ENCODE measurements at regions not wholly inside any gene's neighbourhood (a gene's known extent, or its start where the extent isn't known, plus 50 kb on each side); places are given as distances from the start of the nearest gene placed in this dataset.

DNA sequence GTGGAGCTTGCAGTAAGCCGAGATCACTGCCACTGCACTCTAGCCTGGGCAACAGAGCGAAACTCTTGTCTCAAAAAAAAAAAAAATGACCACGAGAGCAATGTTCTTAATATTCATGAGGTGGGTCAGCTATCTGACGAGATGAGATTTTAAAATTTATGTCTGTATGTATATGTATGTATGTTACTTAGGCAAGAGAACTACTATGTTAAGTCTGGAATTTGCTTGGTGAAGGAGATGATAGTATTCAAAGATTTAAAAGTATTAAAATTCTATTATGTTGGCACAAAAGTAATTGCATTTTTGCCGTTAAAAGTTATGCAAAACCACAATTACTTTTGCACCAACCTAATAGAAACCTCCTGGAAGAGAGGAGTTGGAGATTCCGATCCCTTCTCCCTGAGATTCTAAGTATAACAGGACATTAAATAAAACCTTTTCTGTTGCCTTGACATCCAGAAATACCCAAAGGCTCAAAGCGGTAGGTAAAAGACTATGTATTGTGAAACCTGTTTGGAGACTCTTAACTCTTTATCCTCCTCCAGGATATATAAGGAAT is 114.3 kb upstream of the TNS3 start:
- WGBS, 2 donors: 88 to 90% methylated on average over 7 of the region's 7 CpGs

GRCh38 chr7:47693216-47693615 is 111.3 kb upstream of the TNS3 start:
- H3K27ac ChIP-seq (ENCODE audit: low read depth in 2 of 2, low read length in 1 of 2): no peak overlapping the region
- H3K36me3 ChIP-seq (ENCODE audit: control insufficient read depth in 2 of 2, insufficient read depth in 2 of 2, low read length in 1 of 2): no peaks in the 10 kb centered on the region
- H3K9me3 ChIP-seq (ENCODE audit: control insufficient read depth in 2 of 2, insufficient read depth in 1 of 2, low read depth in 1 of 2, low read length in 1 of 2): no peaks in the 10 kb centered on the region
- no peak overlapping the region for H3K4me3 ChIP-seq (ENCODE audit: low read depth in 1 of 2, low read length in 2 of 2)
- no peaks in the 10 kb centered on the region for H3K4me1 ChIP-seq (ENCODE audit: control insufficient read depth in 2 of 2, insufficient read depth in 2 of 2, low read length in 1 of 2)
- 74 to 83% methylated on average over 4 of the region's 4 CpGs for WGBS, 2 donors
- H3K27me3 ChIP-seq (ENCODE audit: control insufficient read depth in 1 of 2, insufficient read depth in 2 of 2, low read length in 2 of 2): no peaks in the 10 kb centered on the region

More for the DNA sequence above, 114.3 kb upstream of the TNS3 start:
- Histone ChIP-seq H3K4me3 (ENCODE audit: low read depth in 1 of 2, low read length in 2 of 2) (no peak overlapping the region), H3K4me1 (ENCODE audit: control insufficient read depth in 2 of 2, insufficient read depth in 2 of 2, low read length in 1 of 2) (no peaks in the 10 kb centered on the region), H3K36me3 (ENCODE audit: control insufficient read depth in 2 of 2, insufficient read depth in 2 of 2, low read length in 1 of 2) (no peaks in the 10 kb centered on the region), H3K9me3 (ENCODE audit: control insufficient read depth in 2 of 2, insufficient read depth in 1 of 2, low read depth in 1 of 2, low read length in 1 of 2) (no peaks in the 10 kb centered on the region), H3K27ac (ENCODE audit: low read depth in 2 of 2, low read length in 1 of 2) (no peak overlapping the region), H3K27me3 (ENCODE audit: control insufficient read depth in 1 of 2, insufficient read depth in 2 of 2, low read length in 2 of 2) (no peaks in the 10 kb centered on the region)

DNA sequence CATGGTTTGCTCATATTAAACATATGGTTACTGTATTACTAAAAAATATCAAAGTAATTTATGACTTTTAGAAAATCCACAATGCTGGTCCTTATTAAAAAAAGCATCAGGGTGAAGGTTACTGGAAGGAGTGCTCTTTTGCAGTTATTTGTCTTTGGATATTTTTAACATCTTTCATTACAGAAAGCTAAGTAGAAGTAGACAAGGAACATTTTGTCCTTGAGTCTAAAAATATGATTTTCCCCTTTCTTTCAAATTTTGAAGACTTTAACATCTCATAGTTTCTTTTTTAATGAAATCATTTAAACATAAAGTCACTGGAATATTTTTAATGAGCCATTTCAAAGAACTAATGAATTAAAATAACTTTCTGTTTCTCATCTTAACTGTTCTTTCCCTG is 110.1 kb upstream of the TNS3 start:
- no peaks in the 10 kb centered on the region for H3K27me3 ChIP-seq (ENCODE audit: control insufficient read depth in 1 of 2, insufficient read depth in 2 of 2, low read length in 2 of 2)
- no peak overlapping the region for H3K27ac ChIP-seq (ENCODE audit: low read depth in 2 of 2, low read length in 1 of 2)
- H3K36me3 ChIP-seq (ENCODE audit: control insufficient read depth in 2 of 2, insufficient read depth in 2 of 2, low read length in 1 of 2): no peaks in the 10 kb centered on the region
- H3K9me3 ChIP-seq (ENCODE audit: control insufficient read depth in 2 of 2, insufficient read depth in 1 of 2, low read depth in 1 of 2, low read length in 1 of 2): no peaks in the 10 kb centered on the region
- no peaks in the 10 kb centered on the region for H3K4me1 ChIP-seq (ENCODE audit: control insufficient read depth in 2 of 2, insufficient read depth in 2 of 2, low read length in 1 of 2)
- H3K4me3 ChIP-seq (ENCODE audit: low read depth in 1 of 2, low read length in 2 of 2): no peak overlapping the region

DNA sequence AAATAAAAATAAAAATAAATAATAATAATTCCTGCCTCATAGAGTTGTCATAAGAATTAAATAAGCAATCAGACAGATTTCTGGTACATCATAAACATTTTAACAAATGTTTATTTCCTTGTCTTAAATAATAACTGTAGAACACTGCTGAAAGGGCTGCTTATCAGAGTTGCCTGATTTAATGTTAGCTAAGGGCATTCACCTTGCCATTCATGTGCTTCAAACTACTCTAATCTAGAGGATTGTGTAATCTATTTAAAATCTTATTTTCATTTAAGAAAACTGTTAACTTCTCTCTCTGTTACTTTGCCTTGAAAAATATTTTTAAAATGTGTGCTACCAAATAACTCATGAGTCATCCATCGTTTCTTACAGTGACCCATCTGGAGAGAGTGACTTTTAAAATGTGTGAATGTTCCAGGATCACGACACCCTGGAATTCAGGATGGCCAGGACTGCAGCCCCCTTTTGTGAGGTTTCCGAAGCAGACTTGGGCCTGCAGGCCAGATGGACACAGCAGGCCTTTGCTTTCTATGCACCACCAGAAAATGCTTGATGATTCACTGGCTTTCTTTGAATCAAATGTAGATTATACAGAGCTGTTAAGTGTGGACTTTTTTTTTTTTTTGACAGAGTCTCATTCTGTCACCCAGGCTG is 109.1 kb upstream of the TNS3 start:
- no peaks in the 10 kb centered on the region for H3K36me3 ChIP-seq (ENCODE audit: control insufficient read depth in 2 of 2, insufficient read depth in 2 of 2, low read length in 1 of 2)
- H3K4me3 ChIP-seq (ENCODE audit: low read depth in 1 of 2, low read length in 2 of 2): no peak overlapping the region
- no peaks in the 10 kb centered on the region for H3K4me1 ChIP-seq (ENCODE audit: control insufficient read depth in 2 of 2, insufficient read depth in 2 of 2, low read length in 1 of 2)
- H3K27ac ChIP-seq (ENCODE audit: low read depth in 2 of 2, low read length in 1 of 2): no peak overlapping the region
- WGBS, 2 donors: 39 to 66% methylated on average over 3 of the region's 3 CpGs
- no peaks in the 10 kb centered on the region for H3K9me3 ChIP-seq (ENCODE audit: control insufficient read depth in 2 of 2, insufficient read depth in 1 of 2, low read depth in 1 of 2, low read length in 1 of 2)
- H3K27me3 ChIP-seq (ENCODE audit: control insufficient read depth in 1 of 2, insufficient read depth in 2 of 2, low read length in 2 of 2): no peaks in the 10 kb centered on the region

GRCh38 chr7:47689558-47689957 is 107.6 kb upstream of the TNS3 start:
- Histone ChIP-seq H3K4me3 (ENCODE audit: low read depth in 1 of 2, low read length in 2 of 2) (no peak overlapping the region), H3K27ac (ENCODE audit: low read depth in 2 of 2, low read length in 1 of 2) (no peak overlapping the region), H3K9me3 (ENCODE audit: control insufficient read depth in 2 of 2, insufficient read depth in 1 of 2, low read depth in 1 of 2, low read length in 1 of 2) (no peaks in the 10 kb centered on the region), H3K4me1 (ENCODE audit: control insufficient read depth in 2 of 2, insufficient read depth in 2 of 2, low read length in 1 of 2) (no peaks in the 10 kb centered on the region), H3K27me3 (ENCODE audit: control insufficient read depth in 1 of 2, insufficient read depth in 2 of 2, low read length in 2 of 2) (no peaks in the 10 kb centered on the region), H3K36me3 (ENCODE audit: control insufficient read depth in 2 of 2, insufficient read depth in 2 of 2, low read length in 1 of 2) (no peaks in the 10 kb centered on the region)
- WGBS, 2 donors: 66 to 68% methylated on average over 4 of the region's 4 CpGs

GRCh38 chr7:47688311-47689100 is 106.6 kb upstream of the TNS3 start:
- WGBS, 2 donors: 86 to 92% methylated on average over 15 of the region's 15 CpGs
- no peaks in the 10 kb centered on the region for H3K36me3 ChIP-seq (ENCODE audit: control insufficient read depth in 2 of 2, insufficient read depth in 2 of 2, low read length in 1 of 2)
- H3K27me3 ChIP-seq (ENCODE audit: control insufficient read depth in 1 of 2, insufficient read depth in 2 of 2, low read length in 2 of 2): no peaks in the 10 kb centered on the region
- H3K4me3 ChIP-seq (ENCODE audit: low read depth in 1 of 2, low read length in 2 of 2): no peak overlapping the region
- no peak overlapping the region for H3K27ac ChIP-seq (ENCODE audit: low read depth in 2 of 2, low read length in 1 of 2)
- H3K4me1 ChIP-seq (ENCODE audit: control insufficient read depth in 2 of 2, insufficient read depth in 2 of 2, low read length in 1 of 2): no peaks in the 10 kb centered on the region
- no peaks in the 10 kb centered on the region for H3K9me3 ChIP-seq (ENCODE audit: control insufficient read depth in 2 of 2, insufficient read depth in 1 of 2, low read depth in 1 of 2, low read length in 1 of 2)

- 87 to 90% methylated on average over 5 of the region's 5 CpGs for WGBS, 2 donors
- no peaks in the 10 kb centered on the region for H3K9me3 ChIP-seq (ENCODE audit: control insufficient read depth in 2 of 2, insufficient read depth in 1 of 2, low read depth in 1 of 2, low read length in 1 of 2)
- H3K36me3 ChIP-seq (ENCODE audit: control insufficient read depth in 2 of 2, insufficient read depth in 2 of 2, low read length in 1 of 2): no peaks in the 10 kb centered on the region
- no peaks in the 10 kb centered on the region for H3K4me1 ChIP-seq (ENCODE audit: control insufficient read depth in 2 of 2, insufficient read depth in 2 of 2, low read length in 1 of 2)
- no peak overlapping the region for H3K27ac ChIP-seq (ENCODE audit: low read depth in 2 of 2, low read length in 1 of 2)
- H3K4me3 ChIP-seq (ENCODE audit: low read depth in 1 of 2, low read length in 2 of 2): no peak overlapping the region
- H3K27me3 ChIP-seq (ENCODE audit: control insufficient read depth in 1 of 2, insufficient read depth in 2 of 2, low read length in 2 of 2): no peaks in the 10 kb centered on the region
These were observed 103.9 kb upstream of the TNS3 start for GRCh38 chr7:47685712-47686376.

- H3K27ac ChIP-seq (ENCODE audit: low read depth in 2 of 2, low read length in 1 of 2): no peak overlapping the region
- H3K4me1 ChIP-seq (ENCODE audit: control insufficient read depth in 2 of 2, insufficient read depth in 2 of 2, low read length in 1 of 2): no peaks in the 10 kb centered on the region
- H3K4me3 ChIP-seq (ENCODE audit: low read depth in 1 of 2, low read length in 2 of 2): no peak overlapping the region
- no peaks in the 10 kb centered on the region for H3K36me3 ChIP-seq (ENCODE audit: control insufficient read depth in 2 of 2, insufficient read depth in 2 of 2, low read length in 1 of 2)
- no peaks in the 10 kb centered on the region for H3K27me3 ChIP-seq (ENCODE audit: control insufficient read depth in 1 of 2, insufficient read depth in 2 of 2, low read length in 2 of 2)
- no peaks in the 10 kb centered on the region for H3K9me3 ChIP-seq (ENCODE audit: control insufficient read depth in 2 of 2, insufficient read depth in 1 of 2, low read depth in 1 of 2, low read length in 1 of 2)
- WGBS, 2 donors: 90 to 96% methylated on average over 3 of the region's 3 CpGs
These were observed 103.2 kb upstream of the TNS3 start for GRCh38 chr7:47685151-47685550.

GRCh38 chr7:47684728-47685127 is 102.8 kb upstream of the TNS3 start:
- 86 to 87% methylated on average over 5 of the region's 5 CpGs for WGBS, 2 donors
- Histone ChIP-seq H3K9me3 (ENCODE audit: control insufficient read depth in 2 of 2, insufficient read depth in 1 of 2, low read depth in 1 of 2, low read length in 1 of 2) (no peaks in the 10 kb centered on the region), H3K4me1 (ENCODE audit: control insufficient read depth in 2 of 2, insufficient read depth in 2 of 2, low read length in 1 of 2) (no peaks in the 10 kb centered on the region), H3K27me3 (ENCODE audit: control insufficient read depth in 1 of 2, insufficient read depth in 2 of 2, low read length in 2 of 2) (no peaks in the 10 kb centered on the region), H3K27ac (ENCODE audit: low read depth in 2 of 2, low read length in 1 of 2) (no peak overlapping the region), H3K36me3 (ENCODE audit: control insufficient read depth in 2 of 2, insufficient read depth in 2 of 2, low read length in 1 of 2) (no peaks in the 10 kb centered on the region), H3K4me3 (ENCODE audit: low read depth in 1 of 2, low read length in 2 of 2) (no peak overlapping the region)
